K562 (cell line): ENCODE measurements at regions not wholly inside any gene's neighbourhood (a gene's known extent, or its start where the extent isn't known, plus 50 kb on each side); places are given as distances from the start of the nearest gene placed in this dataset.

ENCODE experiments used
- ATAC-seq: fragments of 200-7000 bp; cut with Tn5 transposase; 3 replicates; pipeline ENCODE4 v1.9.1; 2020; ENCODE audit warnings: moderate library complexity
- BruUV-seq: library from RNA; stranded (reverse); fragments of 400-500 nt; replicated peaks from 2 replicates; lab custom pipeline; 2021; lab: Mats Ljungman, UMichigan
- CTCF ChIA-PET: fragments of 300-600 bp; formaldehyde crosslinking; extraction: SDS; loops from one replicate; lab custom pipeline; 2021; ENCODE audit warnings: low intra/inter-chr PET ratio; lab: Yijun Ruan, JAX
- POLR2A ChIA-PET: fragments of 300-600, 350-650 bp; sonication (Branson Sonifier 250); formaldehyde crosslinking; extraction: SDS; loops from one replicate; lab custom pipeline; 2021; ENCODE audit warnings: antibody characterized with exemption, inconsistent platforms; lab: Yijun Ruan, JAX
- DNase-seq, 4 experiments: peaks; one replicate each; pipeline versions ENCODE4 v3.0.0 to v3.0.0-alpha.2; 2011 to 2018; ENCODE audit warnings: low spot score in 3 of 4, mixed read lengths in 3 of 4; ENCODE audit errors: extremely low read depth in 1 of 4
- FAIRE-seq: peaks from 2 replicates; lab custom pipeline; 2011; peaks lifted over from hg19 to GRCh38; lab: Jason Lieb, UNC
- H2AFZ ChIP-seq: 2 replicates; pipeline ENCODE4 v1.6.0; 2011; ENCODE audit warnings: low read depth, low read length, control low read depth, inconsistent platforms
- H3K27ac ChIP-seq: fragments of 200-600 bp; 3 replicates; pipeline ENCODE4 v1.8.0; 2011; ENCODE audit warnings: low read depth, mild to moderate bottlenecking, control low read depth, inconsistent platforms, low read length, moderate library complexity, mixed read lengths; ENCODE audit errors: extremely low read depth
- H3K27me3 ChIP-seq, 2 experiments: fragments of 300-600 bp in 1 of 2; 2 replicates in 1 of 2; 3 replicates in 1 of 2; pipeline versions ENCODE4 v1.6.0 to v1.8.0; 2011; ENCODE audit warnings: inconsistent platforms in 2 of 2, low read length in 2 of 2, mild to moderate bottlenecking in 1 of 2, mixed read lengths in 1 of 2, moderate library complexity in 1 of 2; ENCODE audit not compliant: control insufficient read depth in 2 of 2, insufficient read depth in 2 of 2
- H3K36me3 ChIP-seq: fragments of 300-600 bp; 3 replicates; pipeline ENCODE4 v1.8.0; 2011; ENCODE audit warnings: mild to moderate bottlenecking, low read length, inconsistent platforms; ENCODE audit not compliant: control insufficient read depth, insufficient read depth
- H3K4me1 ChIP-seq, 2 experiments: fragments of 200-600 bp in 1 of 2; replicated peaks in 1 of 2; 2 replicates in 1 of 2; 3 replicates in 1 of 2; pipeline versions ENCODE4 v1.5.1 to v1.8.0; 2011; ENCODE audit warnings: inconsistent platforms in 2 of 2, low read length in 2 of 2, mild to moderate bottlenecking in 1 of 2, mixed read lengths in 1 of 2, moderate library complexity in 1 of 2; ENCODE audit not compliant: control insufficient read depth in 2 of 2, insufficient read depth in 2 of 2
- H3K4me2 ChIP-seq: 2 replicates; pipeline ENCODE4 v1.6.1; 2011; ENCODE audit warnings: low read length, control low read depth, inconsistent platforms, mixed read lengths; ENCODE audit not compliant: insufficient read depth
- H3K4me3 ChIP-seq: fragments of 200-600 bp; sonication (generic), shearing (Covaris generic); 2 replicates; pipeline ENCODE4 v1.5.1; 2016; ENCODE audit warnings: control low read depth, inconsistent platforms
- H3K79me2 ChIP-seq: fragments of 200-600 bp; 3 replicates; pipeline ENCODE4 v1.8.0; 2011; ENCODE audit warnings: low read length, inconsistent platforms; ENCODE audit not compliant: control insufficient read depth, insufficient read depth
- H3K9ac ChIP-seq, 2 experiments: 2 replicates each; pipeline versions ENCODE4 v1.6.0 to v1.6.1; 2011; ENCODE audit warnings: low read depth in 2 of 2, low read length in 2 of 2, control low read depth in 1 of 2, inconsistent platforms in 1 of 2, mild to moderate bottlenecking in 1 of 2, mixed read lengths in 1 of 2; ENCODE audit not compliant: insufficient read depth in 1 of 2
- H3K9me1 ChIP-seq: one replicate; pipeline ENCODE4 v1.6.0; 2011; ENCODE audit warnings: inconsistent platforms, mild to moderate bottlenecking, low read length, moderate library complexity; ENCODE audit not compliant: control insufficient read depth, insufficient read depth
- H3K9me3 ChIP-seq: replicated peaks from 2 replicates; pipeline ENCODE4 v1.5.1; 2011; ENCODE audit warnings: low read depth, low read length, inconsistent platforms; ENCODE audit not compliant: control insufficient read depth, insufficient read depth
- H4K20me1 ChIP-seq: replicated peaks from 2 replicates; pipeline ENCODE4 v1.6.1; 2011; ENCODE audit warnings: low read length, inconsistent platforms, mixed read lengths; ENCODE audit not compliant: control insufficient read depth, insufficient read depth
- CEBPG ChIP-seq, 3 experiments: fragments of 200-800 bp in 1 of 3; sonication (Bioruptor generic) in 1 of 3; sonication (generic) in 1 of 3; formaldehyde crosslinking in 1 of 3; IDR thresholded peaks in 2 of 3; conservative IDR thresholded peaks in 1 of 3; 2 replicates each; pipeline versions ENCODE4 v1.6.1 to v1.8.0; 2016 to 2022; ENCODE audit warnings: missing compliant biosample characterization in 2 of 3, missing genetic modification characterization in 2 of 3, mild to moderate bottlenecking in 1 of 3, missing genetic modification reagents in 1 of 3
- EGR1 ChIP-seq: fragments of 450-650 bp; conservative IDR thresholded peaks from 2 replicates; pipeline ENCODE4 v1.6.1; 2017; ENCODE audit warnings: mild to moderate bottlenecking
- EHMT2 ChIP-seq: fragments of 450-650 bp; IDR thresholded peaks from 2 replicates; pipeline ENCODE4 v1.6.1; 2018; ENCODE audit warnings: antibody characterized with exemption
- HDAC6 ChIP-seq: IDR thresholded peaks from 2 replicates; pipeline ENCODE4 v1.6.1; 2012; ENCODE audit warnings: low read depth, mild to moderate bottlenecking, control low read depth, inconsistent platforms, low read length, moderate library complexity
- HES1 ChIP-seq: fragments of 450-650 bp; IDR thresholded peaks from 2 replicates; pipeline ENCODE4 v1.6.1; 2016; ENCODE audit warnings: low read depth, mild to moderate bottlenecking, moderate library complexity
- HOMEZ ChIP-seq: fragments of 250-450 bp; sonication (Bioruptor Pico); IDR thresholded peaks from 2 replicates; pipeline ENCODE4 v1.4.0; 2020; ENCODE audit warnings: mild to moderate bottlenecking, moderate library complexity
- IFI16 ChIP-seq: fragments of 250-450 bp; sonication (Bioruptor Pico); IDR thresholded peaks from 2 replicates; pipeline ENCODE4 v2.1.2; 2022; ENCODE audit warnings: mild to moderate bottlenecking, inconsistent platforms
- MITF ChIP-seq: IDR thresholded peaks from 2 replicates; pipeline ENCODE4 v1.6.1; 2014; ENCODE audit warnings: antibody characterized with exemption
- NCOA1 ChIP-seq: fragments of 450-650 bp; IDR thresholded peaks from 2 replicates; pipeline ENCODE4 v1.6.1; 2016; ENCODE audit warnings: low read depth
- TBP ChIP-seq: optimal IDR thresholded peaks from 2 replicates; pipeline ENCODE3; 2011; ENCODE audit warnings: low read depth, low read length, improper control_type of control experiment
- ZNF165 ChIP-seq: fragments of 250-450 bp; sonication (Bioruptor Pico); IDR thresholded peaks from 2 replicates; pipeline ENCODE4 v1.4.0; 2020; ENCODE audit warnings: borderline replicate concordance
- ZNF324 ChIP-seq: fragments of 250-450 bp; sonication (Bioruptor Pico); IDR thresholded peaks from 2 replicates; pipeline ENCODE4 v1.4.0; 2020; ENCODE audit warnings: mild to moderate bottlenecking
- WGBS: fragments of 100-300 bp; shearing (Covaris generic); methylation state at CpG from one replicate; pipeline ENCODE4 v1.1.6; 2016; ENCODE audit warnings: low coverage, mixed read lengths; ENCODE audit not compliant: insufficient coverage; ENCODE audit errors: missing lambda C conversion rate; 5-methylcytosine and 5-hydroxymethylcytosine counted together
- in situ Hi-C: fragments of 300-500 bp; cut with MboI; formaldehyde crosslinking; loops from 4 replicates; pipeline ENCODE4 v1.15.0; 2018; ENCODE audit warnings: inconsistent platforms, mixed read lengths
- intact Hi-C: fragments of 100-400 bp; cut with micrococcal nuclease; formaldehyde crosslinking; loops from 2 replicates; pipeline ENCODE4 v1.14.2; 2022

GRCh38 chr5:104062621-104063377, 500.2 kb upstream of the NUDT12 start:
- 0 out of 2 replicates have a peak, but pooled peaks have one; percentile 8 for TF ChIP-seq EGR1
- no peak for TF ChIP-seq TBP
- DNase-seq (no peak), FAIRE-seq (no peak), ATAC-seq (no peak)
- Histone ChIP-seq H4K20me1 (no peaks in the 10 kb centered on the region), H3K4me3 (no peak overlapping the region), H3K79me2 (no peaks in the 10 kb centered on the region), H3K9ac (no peak overlapping the region), H3K27me3 (no peaks in the 10 kb centered on the region), H3K27ac (no peak overlapping the region), H3K4me1 (no peaks in the 10 kb centered on the region), H3K9me1 (no peaks in the 10 kb centered on the region), H3K9me3 (no peaks in the 10 kb centered on the region), H3K36me3 (no peaks in the 10 kb centered on the region), H2AFZ (no peak overlapping the region), H3K4me2 (no peak overlapping the region)
- intact Hi-C loops (no loop called here), in situ Hi-C loops (no loop called here)
- POLR2A ChIA-PET = no interaction called here
- CTCF ChIA-PET = no interaction called here
- no TSS peak for BruUV-seq
- WGBS = 8% methylated on average over 9 of the region's 9 CpGs

- Histone ChIP-seq H3K4me1 (no peaks in the 10 kb centered on the region), H3K9me1 (no peaks in the 10 kb centered on the region), H3K36me3 (no peaks in the 10 kb centered on the region), H3K9ac (no peak overlapping the region), H3K4me3 (no peak overlapping the region), H3K79me2 (no peaks in the 10 kb centered on the region), H4K20me1 (no peaks in the 10 kb centered on the region), H3K27me3 (no peaks in the 10 kb centered on the region), H3K4me2 (no peak overlapping the region), H3K9me3 (no peaks in the 10 kb centered on the region), H2AFZ (no peak overlapping the region), H3K27ac (no peak overlapping the region)
- DNase-seq (no peak), ATAC-seq (no peak), FAIRE-seq (no peak)
- CTCF ChIA-PET = no interaction called here
- in situ Hi-C loops (no loop called here), intact Hi-C loops (no loop called here)
- no peak for TF ChIP-seq MITF
- TF ChIP-seq HOMEZ (CRISPR knock-in tag) = no peak
- no peak for TF ChIP-seq ZNF165 (CRISPR knock-in tag)
- TF ChIP-seq EHMT2 = no peak
- no peak for TF ChIP-seq IFI16
- TF ChIP-seq HDAC6 = no peak
- TF ChIP-seq ZNF324 (CRISPR knock-in tag) = no peak
- TF ChIP-seq NCOA1 = no peak
- no peak for TF ChIP-seq CEBPG (CRISPR knock-in tag; IDR thresholded peaks at IDR 0.05)
- no peak for TF ChIP-seq CEBPG (tag; conservative IDR thresholded peaks at IDR 0.05 in 1 of 2, IDR thresholded peaks at IDR 0.05 in 1 of 2)
- TF ChIP-seq HES1 = no peak
- BruUV-seq = no TSS peak
- POLR2A ChIA-PET = no interaction called here
- 0% methylated on average over 3 of the region's 3 CpGs for WGBS
Measured at GRCh38 chr5:104061707-104062106, 499.1 kb upstream of the NUDT12 start.
